Heart left ventricle (tissue), 13 donors: ENCODE measurements at regions not wholly inside any gene's neighbourhood (a gene's known extent, or its start where the extent isn't known, plus 50 kb on each side); places are given as distances from the start of the nearest gene placed in this dataset.

Experiments
- POLR2A ChIP-seq, 2 donors: fragments of 450-650 bp; IDR thresholded peaks; one replicate each; pipeline ENCODE4 v1.6.1; 2017; ENCODE audit warnings: antibody characterized with exemption in 2 of 2, mild to moderate bottlenecking in 2 of 2, moderate library complexity in 2 of 2
- TF ChIP-seq, protein P1 (sequence below), 12 donors: fragments of 200-600 bp; sonication (generic) in 4 of 12; IDR thresholded peaks; one replicate each; pipeline versions ENCODE4 v1.5.0 to v1.8.0; 2018 to 2022; ENCODE audit warnings: antibody characterized with exemption in 12 of 12, mild to moderate bottlenecking in 5 of 12
- donor health status: ischemic (EF 13 %, LVEDD 7.1; RV severe dilation, severe dysfunction).
- donor health status: DM: no; HTN: yes; CAD: no.
- donor health status: DM: no; HTN: no; CAD: no.
- donor health status: ischemic (EF 25% LVEDD 6.9; RV normal size, moderate dysfunction).
- donor health status: ischemic (EF 25% LVEDD 5.7; RV mildly dilated, moderate dysfunction).
- donor health status: ischemic (EF 35%, LVEDD 5.7; RV mildly dilated, moderate dysfunction).
- donor health status: nonischemic (EF 11% LVEDD 7.7; RV severe dilation, severe dysfunction).
- donor health status: DM: yes; HTN: yes; CAD: no.
- donor health status: PGD.
- donor health status: ischemic (EF 29% LVEDD 5.4; RV normal size, mild dysfunction).
- donor health status: nonischemic (EF 23%, LVEDD 6.1; RV moderate dilation, normal function).

DNA sequence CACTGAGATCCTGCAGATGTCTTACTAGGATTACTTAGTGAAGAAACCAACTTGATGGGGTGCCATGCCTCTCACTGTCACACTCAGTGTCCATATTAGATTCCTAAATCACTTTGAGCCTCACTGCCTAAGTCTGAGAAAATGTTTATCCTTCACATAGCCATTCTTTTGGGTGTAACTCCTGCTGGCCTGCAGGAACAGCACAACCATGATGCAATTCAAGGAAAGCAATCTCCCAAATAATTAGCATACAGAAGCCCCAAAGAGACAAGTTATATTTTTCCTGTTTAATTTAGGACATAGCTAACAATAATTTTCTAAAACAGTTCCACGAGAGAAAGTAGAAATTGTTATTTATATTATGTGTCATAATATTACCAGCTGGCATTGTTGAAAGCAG, 655.5 kb downstream of the KCNA4 start:
- TF ChIP-seq POLR2A (IDR thresholded peaks at IDR 0.05), result no peak
- TF ChIP-seq, protein P1, sequence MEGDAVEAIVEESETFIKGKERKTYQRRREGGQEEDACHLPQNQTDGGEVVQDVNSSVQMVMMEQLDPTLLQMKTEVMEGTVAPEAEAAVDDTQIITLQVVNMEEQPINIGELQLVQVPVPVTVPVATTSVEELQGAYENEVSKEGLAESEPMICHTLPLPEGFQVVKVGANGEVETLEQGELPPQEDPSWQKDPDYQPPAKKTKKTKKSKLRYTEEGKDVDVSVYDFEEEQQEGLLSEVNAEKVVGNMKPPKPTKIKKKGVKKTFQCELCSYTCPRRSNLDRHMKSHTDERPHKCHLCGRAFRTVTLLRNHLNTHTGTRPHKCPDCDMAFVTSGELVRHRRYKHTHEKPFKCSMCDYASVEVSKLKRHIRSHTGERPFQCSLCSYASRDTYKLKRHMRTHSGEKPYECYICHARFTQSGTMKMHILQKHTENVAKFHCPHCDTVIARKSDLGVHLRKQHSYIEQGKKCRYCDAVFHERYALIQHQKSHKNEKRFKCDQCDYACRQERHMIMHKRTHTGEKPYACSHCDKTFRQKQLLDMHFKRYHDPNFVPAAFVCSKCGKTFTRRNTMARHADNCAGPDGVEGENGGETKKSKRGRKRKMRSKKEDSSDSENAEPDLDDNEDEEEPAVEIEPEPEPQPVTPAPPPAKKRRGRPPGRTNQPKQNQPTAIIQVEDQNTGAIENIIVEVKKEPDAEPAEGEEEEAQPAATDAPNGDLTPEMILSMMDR (IDR thresholded peaks at IDR 0.05), result no peak
